ENCODE measurements at regions not wholly inside any gene's neighbourhood (a gene's known extent, or its start where the extent isn't known, plus 50 kb on each side); places are given as distances from the start of the nearest gene placed in this dataset.
"Not testable (repeated sequence)": the region's sequence is repeated elsewhere in the genome, so short reads cannot be mapped to it uniquely, and the experiment has no call there.

DNA sequence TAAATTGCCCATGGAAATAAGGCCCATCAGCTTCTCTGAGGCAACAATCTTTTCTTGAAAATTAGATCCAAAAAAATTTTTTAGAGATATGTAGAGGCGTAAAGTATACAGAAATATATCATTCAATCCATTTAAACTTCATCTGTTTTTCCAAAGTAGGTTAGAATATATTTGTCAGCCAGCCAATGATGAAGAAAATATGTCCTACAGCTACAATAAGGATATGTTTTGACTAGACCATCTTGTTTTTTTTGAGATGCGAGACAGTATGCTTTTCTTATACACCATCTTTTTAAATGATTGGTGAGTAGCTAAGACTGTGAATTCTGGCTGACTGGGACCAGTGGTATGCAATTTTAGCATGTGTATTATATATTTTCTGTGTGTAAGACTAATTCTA is 630.4 kb upstream of the CNTN5 start:
- H4K20me1 ChIP-seq (ENCODE audit: control insufficient read depth, insufficient read depth, low read depth, low read length): no peaks in the 10 kb centered on the region
- peaks cover 4% of the 10 kb centered on the region; the same call in 1 of the 2 replicates for H3K9me3 ChIP-seq (ENCODE audit: control insufficient read depth, insufficient read depth, low read length)
- TF ChIP-seq, protein P1, sequence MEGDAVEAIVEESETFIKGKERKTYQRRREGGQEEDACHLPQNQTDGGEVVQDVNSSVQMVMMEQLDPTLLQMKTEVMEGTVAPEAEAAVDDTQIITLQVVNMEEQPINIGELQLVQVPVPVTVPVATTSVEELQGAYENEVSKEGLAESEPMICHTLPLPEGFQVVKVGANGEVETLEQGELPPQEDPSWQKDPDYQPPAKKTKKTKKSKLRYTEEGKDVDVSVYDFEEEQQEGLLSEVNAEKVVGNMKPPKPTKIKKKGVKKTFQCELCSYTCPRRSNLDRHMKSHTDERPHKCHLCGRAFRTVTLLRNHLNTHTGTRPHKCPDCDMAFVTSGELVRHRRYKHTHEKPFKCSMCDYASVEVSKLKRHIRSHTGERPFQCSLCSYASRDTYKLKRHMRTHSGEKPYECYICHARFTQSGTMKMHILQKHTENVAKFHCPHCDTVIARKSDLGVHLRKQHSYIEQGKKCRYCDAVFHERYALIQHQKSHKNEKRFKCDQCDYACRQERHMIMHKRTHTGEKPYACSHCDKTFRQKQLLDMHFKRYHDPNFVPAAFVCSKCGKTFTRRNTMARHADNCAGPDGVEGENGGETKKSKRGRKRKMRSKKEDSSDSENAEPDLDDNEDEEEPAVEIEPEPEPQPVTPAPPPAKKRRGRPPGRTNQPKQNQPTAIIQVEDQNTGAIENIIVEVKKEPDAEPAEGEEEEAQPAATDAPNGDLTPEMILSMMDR (IDR thresholded peaks at IDR 0.05; ENCODE audit: low read depth, low read length, poor library complexity, severe bottlenecking): no peak
- no peak for TF ChIP-seq EZH2phosphoT487 (IDR thresholded peaks at IDR 0.05; ENCODE audit: borderline replicate concordance, low read length)
- no peaks in the 10 kb centered on the region for H3F3A ChIP-seq (ENCODE audit: control insufficient read depth, insufficient read depth)
- no peak overlapping the region for H3K4me3 ChIP-seq (ENCODE audit: low read length)
- no peak overlapping the region for H3K27ac ChIP-seq (ENCODE audit: low read depth, low read length)
- H3K9me2 ChIP-seq (replicated peaks; ENCODE audit: control insufficient read depth, low read length): no peaks in the 10 kb centered on the region
- H3K4me1 ChIP-seq (ENCODE audit: control insufficient read depth, low read length): no peaks in the 10 kb centered on the region
- no peaks in the 10 kb centered on the region for H3K36me3 ChIP-seq (ENCODE audit: control insufficient read depth, low read length)
- H3K27me3 ChIP-seq (ENCODE audit: control insufficient read depth, low read length): no peaks in the 10 kb centered on the region
- no peaks in the 10 kb centered on the region for H3K79me2 ChIP-seq (ENCODE audit: control insufficient read depth, low read length)
- no peak overlapping the region for H3K4me2 ChIP-seq (ENCODE audit: low read length)

DNA sequence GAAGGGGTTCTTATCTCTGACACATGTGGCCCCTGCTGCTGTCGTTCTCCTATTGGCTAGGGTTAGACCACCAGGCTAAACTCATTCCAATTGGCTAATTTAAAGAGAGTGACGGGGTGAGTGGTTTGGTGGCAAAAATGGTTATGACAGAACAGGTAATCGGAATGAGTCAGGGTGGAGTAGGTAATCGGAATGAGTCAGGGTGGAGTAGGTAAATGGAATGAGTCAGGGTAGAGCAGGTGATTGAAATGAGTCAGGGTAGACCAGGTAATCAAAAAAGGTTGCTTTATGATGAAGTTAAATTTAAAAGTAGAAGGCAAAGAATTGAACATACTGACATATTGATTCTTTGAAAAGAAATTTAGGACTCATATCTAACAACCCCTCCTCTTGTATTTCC is 626.2 kb upstream of the CNTN5 start:
- not testable (repeated sequence) for H3K9me2 ChIP-seq (replicated peaks; ENCODE audit: control insufficient read depth, low read length); H4K20me1 ChIP-seq (ENCODE audit: control insufficient read depth, insufficient read depth, low read depth, low read length); H3K9me3 ChIP-seq (ENCODE audit: control insufficient read depth, insufficient read depth, low read length); H3F3A ChIP-seq (ENCODE audit: control insufficient read depth, insufficient read depth); H3K4me3 ChIP-seq (ENCODE audit: low read length); H3K27me3 ChIP-seq (ENCODE audit: control insufficient read depth, low read length); H3K79me2 ChIP-seq (ENCODE audit: control insufficient read depth, low read length); H3K4me2 ChIP-seq (ENCODE audit: low read length); H3K27ac ChIP-seq (ENCODE audit: low read depth, low read length); H3K4me1 ChIP-seq (ENCODE audit: control insufficient read depth, low read length); H3K36me3 ChIP-seq (ENCODE audit: control insufficient read depth, low read length)

DNA sequence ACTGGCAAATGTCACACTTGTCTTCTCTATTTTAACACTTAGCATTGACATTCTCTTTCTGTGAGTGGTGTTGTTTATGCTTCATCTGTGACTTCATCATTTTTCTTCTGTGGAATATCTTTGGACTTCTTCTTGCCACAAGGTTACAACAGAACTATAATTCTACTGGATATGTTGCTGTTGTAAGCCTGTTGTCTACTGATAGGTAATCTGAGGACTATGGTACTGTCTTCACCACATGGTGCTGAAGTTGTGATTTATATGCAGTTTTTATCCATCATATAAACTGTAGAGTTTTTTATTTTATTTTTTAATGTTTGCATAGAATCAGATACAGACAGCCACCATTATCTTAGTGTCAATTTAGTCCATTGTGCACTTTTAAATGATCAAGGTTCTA is 622.2 kb upstream of the CNTN5 start:
- Histone ChIP-seq H3K79me2 (ENCODE audit: control insufficient read depth, low read length) (no peaks in the 10 kb centered on the region), H3K4me1 (ENCODE audit: control insufficient read depth, low read length) (no peaks in the 10 kb centered on the region), H3K36me3 (ENCODE audit: control insufficient read depth, low read length) (no peaks in the 10 kb centered on the region), H3F3A (ENCODE audit: control insufficient read depth, insufficient read depth) (no peaks in the 10 kb centered on the region), H3K27ac (ENCODE audit: low read depth, low read length) (no peak overlapping the region), H3K27me3 (ENCODE audit: control insufficient read depth, low read length) (no peaks in the 10 kb centered on the region), H3K4me3 (ENCODE audit: low read length) (no peak overlapping the region), H3K4me2 (ENCODE audit: low read length) (no peak overlapping the region), H3K9me2 (replicated peaks; ENCODE audit: control insufficient read depth, low read length) (no peaks in the 10 kb centered on the region), H4K20me1 (ENCODE audit: control insufficient read depth, insufficient read depth, low read depth, low read length) (no peaks in the 10 kb centered on the region), H3K9me3 (ENCODE audit: control insufficient read depth, insufficient read depth, low read length) (no peaks in the 10 kb centered on the region)
- TF ChIP-seq EZH2phosphoT487 (IDR thresholded peaks at IDR 0.05; ENCODE audit: borderline replicate concordance, low read length): no peak
- TF ChIP-seq, protein P1 (IDR thresholded peaks at IDR 0.05; ENCODE audit: low read depth, low read length, poor library complexity, severe bottlenecking): no peak

DNA sequence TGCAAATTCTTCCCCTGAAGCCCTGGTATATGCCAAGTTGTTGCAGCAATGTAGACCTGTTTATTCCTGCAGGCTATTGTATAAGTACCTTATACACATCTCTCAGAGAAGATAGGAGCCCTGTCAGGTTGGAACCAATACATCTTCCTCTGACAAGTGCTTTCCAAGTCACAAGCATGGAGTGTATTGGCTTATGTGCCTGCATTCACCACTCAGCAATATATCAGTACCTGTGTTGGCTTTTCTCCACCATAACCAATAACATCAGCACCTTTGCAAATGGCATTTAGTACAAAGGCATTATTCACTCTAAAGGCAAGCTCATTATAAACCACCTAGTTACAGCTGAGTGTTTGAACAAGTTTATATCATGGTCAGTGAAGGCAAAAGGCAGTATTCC is 611.7 kb upstream of the CNTN5 start:
- Histone ChIP-seq H3K4me3 (ENCODE audit: low read length) (no peak overlapping the region), H3K36me3 (ENCODE audit: control insufficient read depth, low read length) (no peaks in the 10 kb centered on the region), H3K79me2 (ENCODE audit: control insufficient read depth, low read length) (no peaks in the 10 kb centered on the region), H3F3A (ENCODE audit: control insufficient read depth, insufficient read depth) (no peaks in the 10 kb centered on the region), H3K27me3 (ENCODE audit: control insufficient read depth, low read length) (no peaks in the 10 kb centered on the region), H4K20me1 (ENCODE audit: control insufficient read depth, insufficient read depth, low read depth, low read length) (no peaks in the 10 kb centered on the region), H3K4me1 (ENCODE audit: control insufficient read depth, low read length) (no peaks in the 10 kb centered on the region), H3K27ac (ENCODE audit: low read depth, low read length) (no peak overlapping the region), H3K4me2 (ENCODE audit: low read length) (no peak overlapping the region), H3K9me2 (replicated peaks; ENCODE audit: control insufficient read depth, low read length) (no peaks in the 10 kb centered on the region), H3K9me3 (ENCODE audit: control insufficient read depth, insufficient read depth, low read length) (no peaks in the 10 kb centered on the region)
- TF ChIP-seq, protein P1 (IDR thresholded peaks at IDR 0.05; ENCODE audit: low read depth, low read length, poor library complexity, severe bottlenecking): no peak
- TF ChIP-seq EZH2phosphoT487 (IDR thresholded peaks at IDR 0.05; ENCODE audit: borderline replicate concordance, low read length): no peak
